NAMALWA (cell line): ENCODE measurements at regions not wholly inside any gene's neighbourhood (a gene's known extent, or its start where the extent isn't known, plus 50 kb on each side); places are given as distances from the start of the nearest gene placed in this dataset.
"Not testable (repeated sequence)": the region's sequence is repeated elsewhere in the genome, so short reads cannot be mapped to it uniquely, and the experiment has no call there.

Source experiments
- DNase-seq: peaks from one replicate; pipeline ENCODE4 v3.0.0-alpha.2; 2015; ENCODE audit warnings: low spot score

- no peak for DNase-seq
Observed at GRCh38 chr6:141780296-141780695, 352.4 kb upstream of the GJE1 start.

- no peak for DNase-seq
Observed at GRCh38 chr6:141764388-141764787, 368.3 kb upstream of the GJE1 start.

- DNase-seq, result no peak
Observed at GRCh38 chr6:141758430-141758829, 374.3 kb upstream of the GJE1 start.

- no peak for DNase-seq
Observed at GRCh38 chr6:141753180-141753579, 379.5 kb upstream of the GJE1 start.

- DNase-seq, result no peak
Observed at GRCh38 chr6:141752677-141753076, 380.0 kb upstream of the GJE1 start.

GRCh38 chr6:141746324-141746723 lies 386.4 kb upstream of the GJE1 start:
- DNase-seq, result not testable (repeated sequence)

GRCh38 chr6:141744971-141745370 lies 387.8 kb upstream of the GJE1 start:
- DNase-seq, result no peak

GRCh38 chr6:141744194-141744925 lies 388.4 kb upstream of the GJE1 start:
- DNase-seq, result no peak

- no peak for DNase-seq
Observed at GRCh38 chr6:141736104-141736503, 396.6 kb upstream of the GJE1 start.

GRCh38 chr6:141735126-141735525 lies 397.6 kb upstream of the GJE1 start:
- no peak for DNase-seq

GRCh38 chr6:141734071-141734840 lies 398.5 kb upstream of the GJE1 start:
- peak; percentile 6 for DNase-seq

- no peak for DNase-seq
Observed at GRCh38 chr6:141729146-141729545, 403.6 kb upstream of the GJE1 start.

GRCh38 chr6:141728330-141728729 lies 404.4 kb upstream of the GJE1 start:
- no peak for DNase-seq

GRCh38 chr6:141726248-141726647 lies 406.5 kb upstream of the GJE1 start:
- DNase-seq, result no peak

- DNase-seq, result no peak
Observed at GRCh38 chr6:141724731-141725130, 408.0 kb upstream of the GJE1 start.

GRCh38 chr6:141719476-141719875 lies 413.2 kb upstream of the GJE1 start:
- no peak for DNase-seq

GRCh38 chr6:141705431-141705830 lies 427.3 kb upstream of the GJE1 start:
- no peak for DNase-seq

GRCh38 chr6:141704151-141704550 lies 428.6 kb upstream of the GJE1 start:
- no peak for DNase-seq

- DNase-seq, result no peak
Observed at GRCh38 chr6:141701732-141702131, 431.0 kb upstream of the GJE1 start.

GRCh38 chr6:141700819-141701218 lies 431.9 kb upstream of the GJE1 start:
- no peak for DNase-seq

- no peak for DNase-seq
Observed at GRCh38 chr6:141688916-141689315, 443.8 kb upstream of the GJE1 start.

GRCh38 chr6:141685416-141685815 lies 447.3 kb upstream of the GJE1 start:
- DNase-seq, result no peak

GRCh38 chr6:141682391-141682790 lies 450.3 kb upstream of the GJE1 start:
- no peak for DNase-seq
